ENCODE measurements at regions not wholly inside any gene's neighbourhood (a gene's known extent, or its start where the extent isn't known, plus 50 kb on each side); places are given as distances from the start of the nearest gene placed in this dataset.

DNA sequence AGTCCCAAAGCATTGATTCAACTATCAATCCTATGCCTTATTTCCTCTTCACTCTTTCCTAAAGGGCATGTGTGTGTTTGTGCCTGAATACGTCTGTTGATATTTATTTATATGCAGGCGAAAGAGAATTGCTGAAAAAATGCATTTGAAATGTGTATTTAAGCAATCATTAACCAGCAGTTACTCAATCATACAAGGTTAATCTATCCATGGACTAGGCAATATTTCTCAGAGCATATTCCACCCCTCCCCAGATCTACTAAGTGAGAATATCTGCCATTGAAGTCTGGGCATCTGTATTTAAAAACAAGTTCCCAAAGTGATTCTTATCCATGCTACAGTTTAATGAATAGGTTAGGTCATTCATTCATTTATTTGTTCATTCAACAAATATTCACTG, 113.6 kb downstream of the RASGEF1B start:
- Mint-ChIP-seq H3K4me3 (no peak overlapping the region), H3K27me3 (peaks cover 14% of the 10 kb centered on the region), H3K9me3 (no peaks in the 10 kb centered on the region), H3K36me3 (ENCODE audit: low read depth) (no peaks in the 10 kb centered on the region), H3K4me1 (ENCODE audit: low read depth) (no peaks in the 10 kb centered on the region), H3K27ac (no peak overlapping the region)
- CTCF ChIA-PET = interaction anchor here (1.4 kb wide), 1 partner anchor 288 kb away, joined by 3 read pairs; no protein-coding TSS in a partner anchor
- DNase-seq (no peak), ATAC-seq (no peak)
- intact Hi-C loops (cut with micrococcal nuclease) = no loop called here
- POLR2A ChIA-PET = no interaction called here
- TF ChIP-seq, protein P1, sequence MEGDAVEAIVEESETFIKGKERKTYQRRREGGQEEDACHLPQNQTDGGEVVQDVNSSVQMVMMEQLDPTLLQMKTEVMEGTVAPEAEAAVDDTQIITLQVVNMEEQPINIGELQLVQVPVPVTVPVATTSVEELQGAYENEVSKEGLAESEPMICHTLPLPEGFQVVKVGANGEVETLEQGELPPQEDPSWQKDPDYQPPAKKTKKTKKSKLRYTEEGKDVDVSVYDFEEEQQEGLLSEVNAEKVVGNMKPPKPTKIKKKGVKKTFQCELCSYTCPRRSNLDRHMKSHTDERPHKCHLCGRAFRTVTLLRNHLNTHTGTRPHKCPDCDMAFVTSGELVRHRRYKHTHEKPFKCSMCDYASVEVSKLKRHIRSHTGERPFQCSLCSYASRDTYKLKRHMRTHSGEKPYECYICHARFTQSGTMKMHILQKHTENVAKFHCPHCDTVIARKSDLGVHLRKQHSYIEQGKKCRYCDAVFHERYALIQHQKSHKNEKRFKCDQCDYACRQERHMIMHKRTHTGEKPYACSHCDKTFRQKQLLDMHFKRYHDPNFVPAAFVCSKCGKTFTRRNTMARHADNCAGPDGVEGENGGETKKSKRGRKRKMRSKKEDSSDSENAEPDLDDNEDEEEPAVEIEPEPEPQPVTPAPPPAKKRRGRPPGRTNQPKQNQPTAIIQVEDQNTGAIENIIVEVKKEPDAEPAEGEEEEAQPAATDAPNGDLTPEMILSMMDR (IDR thresholded peaks at IDR 0.05) = no peak

DNA sequence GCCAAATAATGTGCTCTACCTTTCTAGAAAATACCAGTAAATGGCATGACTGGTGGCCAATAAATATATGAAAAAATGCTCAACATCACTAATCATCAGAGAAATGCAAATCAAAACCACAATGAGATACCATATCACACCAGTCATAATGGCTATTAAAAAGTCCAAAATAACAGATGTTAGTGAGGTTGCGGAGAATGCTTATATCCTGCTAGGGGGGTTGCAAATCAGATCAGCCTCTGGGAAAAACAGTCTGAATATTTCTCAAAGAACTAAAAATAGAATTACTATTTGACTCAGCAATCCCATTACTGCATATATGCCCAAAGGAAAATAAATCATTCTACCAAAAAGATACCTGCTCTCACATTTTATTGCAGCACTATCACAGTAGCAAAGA, 115.1 kb downstream of the RASGEF1B start:
- POLR2A ChIA-PET = no interaction called here
- no peaks in the 10 kb centered on the region for H3K9me3 Mint-ChIP-seq
- peaks cover 9% of the 10 kb centered on the region for H3K27me3 Mint-ChIP-seq
- no peak overlapping the region for H3K4me3 Mint-ChIP-seq
- intact Hi-C loops (cut with micrococcal nuclease) = no loop called here
- DNase-seq = no peak
- H3K27ac Mint-ChIP-seq = no peak overlapping the region
- no peak for ATAC-seq
- CTCF ChIA-PET = no interaction called here
- TF ChIP-seq, protein P1 (IDR thresholded peaks at IDR 0.05) = no peak
- H3K36me3 Mint-ChIP-seq (ENCODE audit: low read depth) = no peaks in the 10 kb centered on the region
- H3K4me1 Mint-ChIP-seq (ENCODE audit: low read depth) = no peaks in the 10 kb centered on the region

GRCh38 chr4:81355136-81355535, 116.6 kb downstream of the RASGEF1B start:
- Mint-ChIP-seq H3K27me3 (peaks cover 11% of the 10 kb centered on the region), H3K4me1 (ENCODE audit: low read depth) (no peaks in the 10 kb centered on the region), H3K9me3 (no peaks in the 10 kb centered on the region), H3K36me3 (ENCODE audit: low read depth) (no peaks in the 10 kb centered on the region), H3K27ac (no peak overlapping the region), H3K4me3 (no peak overlapping the region)
- CTCF ChIA-PET = interaction anchor here (1.8 kb wide), 1 partner anchor 286 kb away, joined by 12 read pairs; no protein-coding TSS in a partner anchor
- TF ChIP-seq, protein P1 (IDR thresholded peaks at IDR 0.05) = no peak
- intact Hi-C loops (cut with micrococcal nuclease) = no loop called here
- no peak for ATAC-seq
- POLR2A ChIA-PET = no interaction called here
- DNase-seq = no peak

DNA sequence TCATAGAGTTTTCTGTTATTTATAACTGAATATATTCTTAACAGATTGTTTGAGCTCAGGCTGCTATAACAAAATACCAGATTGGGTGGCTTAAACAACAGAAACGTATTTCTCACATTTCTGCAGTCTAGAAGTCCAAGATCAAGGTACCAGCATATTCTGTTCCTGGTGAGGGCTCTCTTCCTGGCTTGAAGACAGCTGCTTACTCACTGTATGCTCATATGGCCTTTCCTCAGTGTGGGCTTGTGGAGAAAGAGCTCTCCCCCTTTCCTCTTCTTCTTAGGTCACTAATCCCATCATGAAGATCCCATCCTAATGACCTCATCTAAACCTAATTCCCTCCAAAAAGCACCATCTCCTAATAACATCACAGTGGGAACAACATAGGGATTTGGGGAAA, 117.8 kb downstream of the RASGEF1B start:
- POLR2A ChIA-PET = no interaction called here
- intact Hi-C loops (cut with micrococcal nuclease) = no loop called here
- Mint-ChIP-seq H3K9me3 (no peaks in the 10 kb centered on the region), H3K27me3 (peaks cover 11% of the 10 kb centered on the region), H3K27ac (no peak overlapping the region), H3K4me3 (no peak overlapping the region), H3K4me1 (ENCODE audit: low read depth) (no peaks in the 10 kb centered on the region), H3K36me3 (ENCODE audit: low read depth) (no peaks in the 10 kb centered on the region)
- no peak for DNase-seq
- CTCF ChIA-PET = interaction anchor here (1.0 to 1.8 kb wide), 2 partner anchors 283 to 284 kb away, joined by 3 to 12 read pairs; no protein-coding TSS in a partner anchor
- no peak for ATAC-seq
- TF ChIP-seq, protein P1 (IDR thresholded peaks at IDR 0.05) = no peak

DNA sequence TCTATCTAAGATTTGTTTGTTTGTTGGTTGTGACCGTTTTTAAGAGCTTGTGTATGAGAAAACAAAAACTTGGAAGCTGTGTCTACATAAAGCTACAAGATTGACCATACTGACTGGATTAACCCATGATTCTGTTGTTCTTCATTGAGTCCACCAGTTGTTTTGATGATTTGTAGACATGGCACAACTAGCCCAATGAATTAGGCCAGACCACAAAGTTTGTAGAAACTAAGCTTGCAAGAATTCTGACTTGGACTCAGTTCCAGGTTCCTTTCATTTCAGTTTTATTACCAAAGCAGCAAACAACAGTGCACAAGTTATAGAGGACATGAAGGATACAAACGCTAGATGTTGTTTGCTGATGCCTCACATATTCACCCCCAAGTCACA, 119.3 kb downstream of the RASGEF1B start:
- CTCF ChIA-PET = interaction anchor here (0.9 to 2.6 kb wide), 28 partner anchors 8 to 522 kb away, joined by 3 to 56 read pairs (median 4); no protein-coding TSS in a partner anchor
- ATAC-seq (no peak), DNase-seq (no peak)
- TF ChIP-seq, protein P1 (IDR thresholded peaks at IDR 0.05) = no peak
- intact Hi-C loops (cut with micrococcal nuclease) = no loop called here
- no peak overlapping the region for H3K27ac Mint-ChIP-seq
- peaks cover 11% of the 10 kb centered on the region for H3K27me3 Mint-ChIP-seq
- H3K36me3 Mint-ChIP-seq (ENCODE audit: low read depth) = no peaks in the 10 kb centered on the region
- H3K9me3 Mint-ChIP-seq = no peaks in the 10 kb centered on the region
- POLR2A ChIA-PET = no interaction called here
- no peaks in the 10 kb centered on the region for H3K4me1 Mint-ChIP-seq (ENCODE audit: low read depth)
- no peak overlapping the region for H3K4me3 Mint-ChIP-seq

Data from activated CD8-positive, alpha-beta T cell treated with anti-CD3 and anti-CD28 coated beads for 36 hours (primary cell).